ENCODE measurements at regions not wholly inside any gene's neighbourhood (a gene's known extent, or its start where the extent isn't known, plus 50 kb on each side); places are given as distances from the start of the nearest gene placed in this dataset.

DNA sequence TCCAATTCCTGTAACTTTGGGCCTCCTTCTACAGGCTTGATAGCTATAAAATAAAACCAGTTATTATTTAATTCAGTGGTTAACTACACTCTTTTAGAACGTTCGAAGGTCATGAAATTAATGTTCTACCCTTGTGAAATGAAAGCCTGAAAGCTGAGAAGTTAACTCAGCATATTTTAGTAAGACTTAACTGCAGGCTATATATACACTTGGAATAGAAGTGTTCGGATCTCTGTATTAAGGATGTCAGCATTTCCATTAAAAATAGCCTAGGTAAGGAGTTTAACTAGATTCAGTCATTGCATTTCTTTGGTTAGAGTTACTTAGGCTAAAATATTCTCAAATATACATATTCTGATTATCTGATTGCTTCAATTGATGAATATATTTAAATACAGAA lies 229.2 kb downstream of the MRPS30 start:
- TF ChIP-seq, protein P1, sequence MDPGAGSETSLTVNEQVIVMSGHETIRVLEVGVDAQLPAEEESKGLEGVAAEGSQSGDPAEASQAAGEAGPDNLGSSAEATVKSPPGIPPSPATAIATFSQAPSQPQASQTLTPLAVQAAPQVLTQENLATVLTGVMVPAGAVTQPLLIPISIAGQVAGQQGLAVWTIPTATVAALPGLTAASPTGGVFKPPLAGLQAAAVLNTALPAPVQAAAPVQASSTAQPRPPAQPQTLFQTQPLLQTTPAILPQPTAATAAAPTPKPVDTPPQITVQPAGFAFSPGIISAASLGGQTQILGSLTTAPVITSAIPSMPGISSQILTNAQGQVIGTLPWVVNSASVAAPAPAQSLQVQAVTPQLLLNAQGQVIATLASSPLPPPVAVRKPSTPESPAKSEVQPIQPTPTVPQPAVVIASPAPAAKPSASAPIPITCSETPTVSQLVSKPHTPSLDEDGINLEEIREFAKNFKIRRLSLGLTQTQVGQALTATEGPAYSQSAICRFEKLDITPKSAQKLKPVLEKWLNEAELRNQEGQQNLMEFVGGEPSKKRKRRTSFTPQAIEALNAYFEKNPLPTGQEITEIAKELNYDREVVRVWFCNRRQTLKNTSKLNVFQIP (CRISPR knock-in tag; IDR thresholded peaks at IDR 0.05; ENCODE audit: borderline replicate concordance, low read depth): no peak
- TF ChIP-seq OSR1 (CRISPR knock-in tag; IDR thresholded peaks at IDR 0.05) (no peak), ZFP30 (CRISPR knock-in tag; IDR thresholded peaks at IDR 0.05) (no peak), PPARA (CRISPR knock-in tag; IDR thresholded peaks at IDR 0.05; ENCODE audit: borderline replicate concordance) (no peak), ZNF70 (CRISPR knock-in tag; IDR thresholded peaks at IDR 0.05) (no peak), ESRRG (CRISPR knock-in tag; IDR thresholded peaks at IDR 0.05) (no peak)

Data from SK-N-SH treated with all-trans-retinoic acid at 6 μM for 48 hours (cell line).